GM12891 (cell line): ENCODE measurements at regions not wholly inside any gene's neighbourhood (a gene's known extent, or its start where the extent isn't known, plus 50 kb on each side); places are given as distances from the start of the nearest gene placed in this dataset.

Experiments
- DNase-seq: peaks from one replicate; pipeline ENCODE4 v3.0.0; 2011; ENCODE audit warnings: low spot score; ENCODE audit not compliant: insufficient read length
- FAIRE-seq: peaks from 2 replicates; lab custom pipeline; 2011; peaks lifted over from hg19 to GRCh38; lab: Jason Lieb, UNC
- PAX5 ChIP-seq: IDR thresholded peaks from 2 replicates; pipeline ENCODE4 v1.6.1; 2011; ENCODE audit warnings: low read length, moderate library complexity, mild to moderate bottlenecking; ENCODE audit not compliant: insufficient read depth, severe bottlenecking
- POLR2A ChIP-seq: IDR thresholded peaks from 2 replicates; pipeline ENCODE4 v1.6.1; 2011; ENCODE audit warnings: low read depth, low read length, control low read depth
- POLR2AphosphoS5 ChIP-seq: IDR thresholded peaks from 2 replicates; pipeline ENCODE4 v1.6.1; 2011; ENCODE audit warnings: low read depth, low read length, control low read depth
- POU2F2 ChIP-seq: IDR thresholded peaks from 2 replicates; pipeline ENCODE4 v1.6.1; 2011; ENCODE audit warnings: low read depth, mild to moderate bottlenecking, control low read depth, low read length, moderate library complexity
- SPI1 ChIP-seq: IDR thresholded peaks from 2 replicates; pipeline ENCODE4 v1.6.1; 2011; ENCODE audit warnings: low read depth, low read length, control low read depth
- TAF1 ChIP-seq: IDR thresholded peaks from 2 replicates; pipeline ENCODE4 v1.6.1; 2011; ENCODE audit warnings: low read depth, low read length, control low read depth

DNA sequence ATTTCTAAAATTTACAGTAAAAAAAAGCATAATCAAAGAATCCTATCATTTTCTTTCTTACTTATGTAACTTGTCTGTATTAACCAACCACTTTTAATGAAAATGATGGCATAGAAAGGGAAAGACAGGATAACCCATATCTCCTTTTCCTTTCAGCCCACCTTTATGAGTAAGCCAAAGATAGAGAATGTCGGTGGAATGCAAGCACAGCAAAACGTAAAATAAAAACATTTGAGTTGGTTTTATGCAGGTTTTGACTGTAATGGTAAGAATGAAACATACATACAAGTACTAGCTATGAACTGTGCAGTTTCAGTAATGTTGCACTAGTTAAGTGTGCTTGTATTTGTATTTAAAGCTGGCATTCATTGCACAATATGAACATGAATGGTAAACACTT is 360.3 kb downstream of the FOXG1 start:
- FAIRE-seq, result no peak

DNA sequence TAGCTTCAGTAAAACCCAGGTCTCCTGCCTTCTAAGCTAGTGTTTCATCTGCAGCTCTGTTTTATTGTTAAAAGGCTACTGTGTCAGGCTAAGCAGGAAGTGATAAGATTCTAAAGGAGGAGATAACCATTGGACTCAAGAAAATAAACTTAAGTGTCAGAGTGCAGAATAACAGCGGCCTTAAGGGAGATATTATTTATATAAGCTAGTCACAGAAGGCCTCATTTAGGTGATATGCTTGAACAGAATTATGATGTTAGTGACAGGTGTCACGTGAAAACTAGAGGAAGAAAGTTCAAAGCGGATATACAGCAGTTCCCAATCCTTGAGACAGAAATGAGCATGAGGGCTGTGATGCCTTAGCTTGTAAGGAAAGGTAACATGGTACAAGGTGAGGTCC is 373.4 kb downstream of the FOXG1 start:
- TF ChIP-seq SPI1, result no peak
- TF ChIP-seq PAX5, result no peak
- no peak for TF ChIP-seq POLR2AphosphoS5
- no peak for TF ChIP-seq POU2F2
- no peak for TF ChIP-seq POLR2A
- no peak for TF ChIP-seq TAF1
- no peak for DNase-seq
- FAIRE-seq, result no peak

More for the DNA sequence above, 360.3 kb downstream of the FOXG1 start:
- DNase-seq, result no peak
- no peak for TF ChIP-seq TAF1
- TF ChIP-seq SPI1, result no peak
- no peak for TF ChIP-seq PAX5
- TF ChIP-seq POLR2A, result no peak

GRCh38 chr14:29144621-29145020 is 378.0 kb downstream of the FOXG1 start:
- DNase-seq, result no peak
- TF ChIP-seq POU2F2 (no peak), SPI1 (no peak), TAF1 (no peak), POLR2AphosphoS5 (no peak), POLR2A (no peak), PAX5 (no peak)

DNA sequence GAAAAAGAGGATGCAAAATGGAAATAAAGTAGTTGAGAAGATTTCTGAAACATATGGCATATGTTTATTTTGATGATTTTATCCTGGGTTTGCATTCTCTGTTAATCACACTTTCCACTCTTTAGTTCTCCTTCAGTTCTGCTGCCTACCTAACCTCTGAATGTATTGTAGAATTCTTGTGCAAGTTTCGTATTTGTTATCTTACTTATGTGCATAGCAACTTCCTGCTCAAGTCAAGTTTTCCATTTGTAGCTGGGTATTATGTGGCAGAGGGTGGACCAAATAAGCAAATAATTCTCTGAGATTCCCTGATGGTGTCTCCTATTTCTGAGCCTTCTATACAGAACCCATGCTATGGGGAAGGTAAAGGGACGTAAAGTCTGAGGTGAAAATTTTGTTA is 381.6 kb downstream of the FOXG1 start:
- no peak for FAIRE-seq
- no peak for DNase-seq
- no peak for TF ChIP-seq TAF1
- no peak for TF ChIP-seq POLR2A
- no peak for TF ChIP-seq POU2F2
- no peak for TF ChIP-seq POLR2AphosphoS5

More at GRCh38 chr14:29144621-29145020, 378.0 kb downstream of the FOXG1 start:
- FAIRE-seq, result no peak

DNA sequence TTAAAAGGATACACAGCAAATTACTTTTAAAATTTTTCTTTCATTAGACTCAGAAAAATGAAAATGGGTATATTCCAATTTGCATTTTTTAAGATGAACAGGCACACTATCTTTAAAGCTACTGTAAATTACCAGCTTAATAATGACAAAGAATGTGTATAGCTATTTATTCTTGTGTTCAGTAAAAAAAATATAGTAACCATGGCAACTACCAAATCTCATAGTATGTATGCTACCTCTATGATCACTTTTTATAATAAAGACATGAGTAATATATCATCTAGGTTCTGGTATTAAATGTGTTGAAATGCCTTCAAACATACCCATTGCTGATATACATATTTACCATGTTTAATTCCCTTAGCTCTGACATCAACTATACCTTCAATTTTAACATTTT is 383.2 kb downstream of the FOXG1 start:
- FAIRE-seq, result no peak
- DNase-seq, result no peak
- no peak for TF ChIP-seq POU2F2
- TF ChIP-seq PAX5, result no peak
- no peak for TF ChIP-seq POLR2AphosphoS5
- no peak for TF ChIP-seq POLR2A
- no peak for TF ChIP-seq TAF1
- no peak for TF ChIP-seq SPI1

DNA sequence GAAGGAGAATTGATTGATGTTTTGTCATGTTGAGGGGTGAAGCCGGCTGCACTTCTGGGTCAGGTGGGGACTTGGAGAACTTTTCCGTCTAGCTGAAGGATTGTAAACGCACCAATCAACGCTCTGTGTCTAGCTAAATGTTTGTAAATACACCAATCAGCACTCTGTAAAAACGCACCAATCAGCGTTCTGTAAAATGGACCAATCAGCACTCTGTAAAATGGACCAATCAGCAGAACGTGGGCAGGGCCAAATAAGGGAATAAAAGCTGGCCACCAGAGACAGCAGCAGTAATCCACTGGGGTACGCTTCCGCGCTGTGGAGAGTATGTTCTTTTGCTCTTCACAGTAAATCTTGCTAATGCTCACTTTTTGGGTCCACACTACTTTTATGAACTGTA is 384.1 kb downstream of the FOXG1 start:
- FAIRE-seq (no peak), DNase-seq (no peak)
- no peak for TF ChIP-seq PAX5
- no peak for TF ChIP-seq SPI1
- no peak for TF ChIP-seq POU2F2
- TF ChIP-seq POLR2A, result no peak
- no peak for TF ChIP-seq TAF1
- no peak for TF ChIP-seq POLR2AphosphoS5

- DNase-seq (no peak), FAIRE-seq (no peak)
- TF ChIP-seq PAX5 (no peak), POLR2AphosphoS5 (no peak), POU2F2 (no peak), SPI1 (no peak), POLR2A (no peak), TAF1 (no peak)
These were observed 389.5 kb downstream of the FOXG1 start for GRCh38 chr14:29156096-29156495.

- FAIRE-seq (no peak), DNase-seq (no peak)
- TF ChIP-seq TAF1 (no peak), POLR2A (no peak), POU2F2 (no peak), POLR2AphosphoS5 (no peak), PAX5 (no peak), SPI1 (no peak)
These were observed 395.0 kb downstream of the FOXG1 start for GRCh38 chr14:29161593-29161992.

DNA sequence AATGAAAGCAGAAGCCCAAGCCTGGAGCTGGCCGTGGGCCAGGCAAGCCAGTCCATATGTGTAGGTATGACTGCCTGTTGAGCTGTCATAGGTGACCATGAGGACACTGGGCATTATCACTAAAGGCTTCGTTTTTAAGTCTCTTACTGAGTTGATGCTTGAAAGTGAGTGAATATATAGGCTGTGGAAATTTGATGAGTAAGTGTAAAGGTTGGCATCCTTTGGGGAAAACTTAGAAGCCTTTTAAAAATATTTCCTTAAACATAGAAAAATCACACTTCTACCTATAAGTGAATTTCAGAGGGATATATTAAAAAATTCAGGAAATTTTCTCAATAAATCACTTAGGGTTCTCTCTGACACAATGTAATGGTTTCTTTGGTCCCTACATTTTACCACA is 396.5 kb downstream of the FOXG1 start:
- DNase-seq, result no peak
- no peak for TF ChIP-seq PAX5
- no peak for TF ChIP-seq SPI1
- no peak for TF ChIP-seq POLR2A
- no peak for TF ChIP-seq POLR2AphosphoS5
- no peak for TF ChIP-seq TAF1
- no peak for TF ChIP-seq POU2F2

DNA sequence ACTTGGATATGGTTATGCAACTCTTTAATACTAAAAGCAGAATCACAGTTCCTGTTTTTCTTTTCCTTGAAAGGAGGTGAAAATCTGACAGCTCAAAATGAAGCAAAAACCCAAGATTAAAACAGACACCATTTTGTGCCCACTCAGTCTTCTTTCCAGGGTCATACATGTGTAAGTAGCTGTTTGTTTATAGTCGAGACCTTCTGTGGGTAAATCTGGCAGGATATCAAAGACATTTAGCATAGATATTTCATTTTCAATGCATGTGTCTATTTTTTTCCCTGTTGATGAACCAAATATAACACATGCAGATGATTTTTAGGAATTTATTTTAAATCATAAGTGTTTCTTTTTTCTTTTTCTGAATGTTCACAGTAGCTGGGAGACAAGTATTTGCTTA is 398.8 kb downstream of the FOXG1 start:
- no peak for TF ChIP-seq TAF1
- peak; percentile 80 for TF ChIP-seq SPI1
- no peak for FAIRE-seq
- DNase-seq, result no peak

More for the DNA sequence above, 396.5 kb downstream of the FOXG1 start:
- FAIRE-seq, result no peak

GRCh38 chr14:29166507-29166906 is 399.9 kb downstream of the FOXG1 start:
- TF ChIP-seq POU2F2 (no peak), POLR2A (no peak)
- DNase-seq (no peak), FAIRE-seq (no peak)
